ENCODE measurements at regions not wholly inside any gene's neighbourhood (a gene's known extent, or its start where the extent isn't known, plus 50 kb on each side); places are given as distances from the start of the nearest gene placed in this dataset.
"Not testable (repeated sequence)": the region's sequence is repeated elsewhere in the genome, so short reads cannot be mapped to it uniquely, and the experiment has no call there.

GRCh38 chr21:6428498-6429092 lies 4092.8 kb upstream of the TPTE start:
- H3K4me1 Mint-ChIP-seq (ENCODE audit: unreplicated experiment); H3K27me3 Mint-ChIP-seq (ENCODE audit: unreplicated experiment); H3K4me3 Mint-ChIP-seq (ENCODE audit: unreplicated experiment); H3K9me3 Mint-ChIP-seq (ENCODE audit: unreplicated experiment); DNase-seq (ENCODE audit: low spot score); H3K27ac Mint-ChIP-seq (ENCODE audit: unreplicated experiment); H3K36me3 Mint-ChIP-seq (ENCODE audit: low read depth, unreplicated experiment): not testable (repeated sequence)

- not testable (repeated sequence) for H3K4me3 Mint-ChIP-seq (ENCODE audit: unreplicated experiment); H3K27me3 Mint-ChIP-seq (ENCODE audit: unreplicated experiment); DNase-seq (ENCODE audit: low spot score); H3K4me1 Mint-ChIP-seq (ENCODE audit: unreplicated experiment); H3K9me3 Mint-ChIP-seq (ENCODE audit: unreplicated experiment); H3K36me3 Mint-ChIP-seq (ENCODE audit: low read depth, unreplicated experiment); H3K27ac Mint-ChIP-seq (ENCODE audit: unreplicated experiment)
Observed at GRCh38 chr21:6429924-6430323, 4091.5 kb upstream of the TPTE start.

DNA sequence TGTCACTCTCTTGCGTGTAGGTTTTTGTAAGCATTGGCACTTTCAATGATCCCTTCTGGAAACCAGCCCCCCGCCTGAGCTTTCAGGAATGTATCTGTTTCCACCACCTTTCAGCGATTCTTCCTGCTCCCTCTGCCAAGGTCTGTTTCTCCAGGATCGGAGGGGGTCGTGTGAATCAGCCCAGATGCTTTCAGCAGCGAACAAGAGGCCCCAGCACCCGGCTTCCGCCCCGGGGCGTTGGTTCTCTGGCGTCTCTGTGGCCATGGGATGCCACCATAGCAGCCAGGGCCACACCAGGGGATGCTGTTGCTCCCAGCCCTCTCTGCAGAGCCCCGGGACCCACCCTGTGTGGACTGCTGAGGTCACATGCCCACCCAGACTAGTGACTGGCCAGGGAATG lies 4088.2 kb upstream of the TPTE start:
- not testable (repeated sequence) for H3K27me3 Mint-ChIP-seq (ENCODE audit: unreplicated experiment); H3K36me3 Mint-ChIP-seq (ENCODE audit: low read depth, unreplicated experiment); DNase-seq (ENCODE audit: low spot score); H3K27ac Mint-ChIP-seq (ENCODE audit: unreplicated experiment); H3K4me3 Mint-ChIP-seq (ENCODE audit: unreplicated experiment); H3K4me1 Mint-ChIP-seq (ENCODE audit: unreplicated experiment); H3K9me3 Mint-ChIP-seq (ENCODE audit: unreplicated experiment)

GRCh38 chr21:6436205-6436604 lies 4085.2 kb upstream of the TPTE start:
- H3K4me1 Mint-ChIP-seq (ENCODE audit: unreplicated experiment); DNase-seq (ENCODE audit: low spot score): not testable (repeated sequence)

DNA sequence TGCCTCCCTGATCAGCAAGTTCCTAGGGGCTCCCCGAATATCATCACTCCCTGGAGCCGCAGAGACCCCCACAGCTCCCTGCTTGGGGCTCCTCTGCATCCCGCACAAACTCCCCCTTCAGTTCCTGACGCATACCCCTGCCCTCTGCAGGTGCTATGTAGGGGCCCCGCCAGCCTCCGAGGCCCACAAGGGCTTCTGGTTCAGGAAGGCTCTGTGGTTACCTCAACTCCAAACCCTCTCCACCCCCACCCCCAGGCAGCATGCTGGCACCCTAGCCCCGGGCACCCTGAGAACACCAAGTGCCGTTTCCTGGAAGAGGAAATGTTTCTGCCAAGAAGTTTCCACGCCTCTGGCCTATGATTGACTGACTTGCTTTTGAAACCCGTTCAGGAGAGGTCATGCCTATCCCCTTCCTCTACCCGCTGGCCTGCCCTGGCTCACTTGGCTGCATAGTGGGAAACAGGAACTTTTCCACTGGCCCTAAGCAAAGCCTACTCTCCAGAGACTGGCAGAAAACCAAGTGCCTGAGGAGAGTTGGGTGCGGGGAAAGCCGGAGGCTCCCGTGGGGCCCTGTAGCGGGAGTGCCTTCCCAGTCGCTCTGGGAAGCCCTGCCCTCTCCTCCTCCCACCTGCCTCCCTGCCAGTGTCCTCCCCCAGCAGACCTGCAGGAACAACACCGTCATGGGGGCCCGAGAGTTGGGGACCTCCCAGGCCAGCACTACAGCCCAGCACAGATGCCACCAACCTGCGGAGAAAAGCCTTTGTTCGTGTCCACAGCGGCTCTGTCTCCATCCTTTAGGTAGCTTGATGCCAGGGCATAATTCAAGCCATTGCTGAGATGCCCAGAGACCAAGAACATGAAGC lies 4084.2 kb upstream of the TPTE start:
- not testable (repeated sequence) for H3K27me3 Mint-ChIP-seq (ENCODE audit: unreplicated experiment); H3K4me3 Mint-ChIP-seq (ENCODE audit: unreplicated experiment); DNase-seq (ENCODE audit: low spot score); H3K36me3 Mint-ChIP-seq (ENCODE audit: low read depth, unreplicated experiment); H3K4me1 Mint-ChIP-seq (ENCODE audit: unreplicated experiment); H3K27ac Mint-ChIP-seq (ENCODE audit: unreplicated experiment); H3K9me3 Mint-ChIP-seq (ENCODE audit: unreplicated experiment)

More at GRCh38 chr21:6436205-6436604, 4085.2 kb upstream of the TPTE start:
- not testable (repeated sequence) for H3K36me3 Mint-ChIP-seq (ENCODE audit: low read depth, unreplicated experiment); H3K4me3 Mint-ChIP-seq (ENCODE audit: unreplicated experiment); H3K27ac Mint-ChIP-seq (ENCODE audit: unreplicated experiment); H3K27me3 Mint-ChIP-seq (ENCODE audit: unreplicated experiment); H3K9me3 Mint-ChIP-seq (ENCODE audit: unreplicated experiment)

DNA sequence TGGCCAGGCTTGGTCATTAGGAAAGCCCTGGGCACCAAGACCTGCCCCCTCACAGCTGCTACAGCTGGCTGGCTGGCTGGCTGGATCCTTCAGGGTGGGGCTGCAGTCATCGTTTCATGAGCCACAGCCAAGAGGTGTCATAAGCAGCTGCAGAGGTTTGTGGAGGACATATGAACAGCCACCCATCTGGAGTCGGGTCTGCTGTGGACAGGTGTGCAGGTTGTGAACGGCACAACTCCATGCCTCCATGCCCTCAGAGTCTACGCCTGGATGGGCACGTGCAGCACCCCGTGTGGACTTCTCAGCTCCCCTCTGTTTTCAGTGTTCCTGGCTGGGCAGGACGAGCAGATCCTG lies 4083.6 kb upstream of the TPTE start:
- H3K36me3 Mint-ChIP-seq (ENCODE audit: low read depth, unreplicated experiment); H3K9me3 Mint-ChIP-seq (ENCODE audit: unreplicated experiment); H3K4me1 Mint-ChIP-seq (ENCODE audit: unreplicated experiment); H3K27ac Mint-ChIP-seq (ENCODE audit: unreplicated experiment); H3K27me3 Mint-ChIP-seq (ENCODE audit: unreplicated experiment); DNase-seq (ENCODE audit: low spot score); H3K4me3 Mint-ChIP-seq (ENCODE audit: unreplicated experiment): not testable (repeated sequence)

- not testable (repeated sequence) for H3K4me3 Mint-ChIP-seq (ENCODE audit: unreplicated experiment); H3K4me1 Mint-ChIP-seq (ENCODE audit: unreplicated experiment); H3K36me3 Mint-ChIP-seq (ENCODE audit: low read depth, unreplicated experiment); H3K9me3 Mint-ChIP-seq (ENCODE audit: unreplicated experiment); DNase-seq (ENCODE audit: low spot score); H3K27ac Mint-ChIP-seq (ENCODE audit: unreplicated experiment); H3K27me3 Mint-ChIP-seq (ENCODE audit: unreplicated experiment)
Observed at GRCh38 chr21:6439058-6439457, 4082.3 kb upstream of the TPTE start.

- not testable (repeated sequence) for H3K36me3 Mint-ChIP-seq (ENCODE audit: low read depth, unreplicated experiment); H3K9me3 Mint-ChIP-seq (ENCODE audit: unreplicated experiment); DNase-seq (ENCODE audit: low spot score); H3K27ac Mint-ChIP-seq (ENCODE audit: unreplicated experiment); H3K4me3 Mint-ChIP-seq (ENCODE audit: unreplicated experiment); H3K27me3 Mint-ChIP-seq (ENCODE audit: unreplicated experiment); H3K4me1 Mint-ChIP-seq (ENCODE audit: unreplicated experiment)
Observed at GRCh38 chr21:6454648-6455340, 4066.6 kb upstream of the TPTE start.

GRCh38 chr21:6456011-6456661 lies 4065.2 kb upstream of the TPTE start:
- H3K4me1 Mint-ChIP-seq (ENCODE audit: unreplicated experiment); H3K27ac Mint-ChIP-seq (ENCODE audit: unreplicated experiment); H3K9me3 Mint-ChIP-seq (ENCODE audit: unreplicated experiment); H3K4me3 Mint-ChIP-seq (ENCODE audit: unreplicated experiment); DNase-seq (ENCODE audit: low spot score); H3K27me3 Mint-ChIP-seq (ENCODE audit: unreplicated experiment); H3K36me3 Mint-ChIP-seq (ENCODE audit: low read depth, unreplicated experiment): not testable (repeated sequence)

- not testable (repeated sequence) for H3K27me3 Mint-ChIP-seq (ENCODE audit: unreplicated experiment); H3K36me3 Mint-ChIP-seq (ENCODE audit: low read depth, unreplicated experiment); DNase-seq (ENCODE audit: low spot score); H3K4me3 Mint-ChIP-seq (ENCODE audit: unreplicated experiment); H3K4me1 Mint-ChIP-seq (ENCODE audit: unreplicated experiment); H3K27ac Mint-ChIP-seq (ENCODE audit: unreplicated experiment); H3K9me3 Mint-ChIP-seq (ENCODE audit: unreplicated experiment)
Observed at GRCh38 chr21:6459761-6460160, 4061.6 kb upstream of the TPTE start.

GRCh38 chr21:6461358-6461757 lies 4060.0 kb upstream of the TPTE start:
- not testable (repeated sequence) for H3K9me3 Mint-ChIP-seq (ENCODE audit: unreplicated experiment); H3K4me3 Mint-ChIP-seq (ENCODE audit: unreplicated experiment); DNase-seq (ENCODE audit: low spot score); H3K27ac Mint-ChIP-seq (ENCODE audit: unreplicated experiment); H3K27me3 Mint-ChIP-seq (ENCODE audit: unreplicated experiment); H3K36me3 Mint-ChIP-seq (ENCODE audit: low read depth, unreplicated experiment); H3K4me1 Mint-ChIP-seq (ENCODE audit: unreplicated experiment)

DNA sequence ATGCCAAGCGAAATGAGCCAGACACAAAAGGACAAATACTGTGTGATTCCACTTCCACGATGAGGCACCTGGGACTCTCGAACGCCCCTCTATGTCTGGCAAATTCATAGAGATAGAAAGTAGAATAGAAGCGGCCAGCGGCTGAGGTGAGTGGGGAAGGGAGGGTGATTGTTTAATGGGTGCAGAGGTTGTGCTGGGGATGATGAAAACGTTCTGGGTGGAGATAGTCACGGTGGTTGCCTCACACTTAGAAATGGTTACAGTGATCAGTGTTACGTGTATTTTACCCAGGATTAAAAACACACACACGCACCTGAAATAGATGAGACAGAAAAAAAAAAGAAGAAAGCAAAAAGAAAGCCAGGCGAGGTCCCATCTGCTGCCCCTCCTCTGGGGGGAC lies 4057.0 kb upstream of the TPTE start:
- not testable (repeated sequence) for H3K4me3 Mint-ChIP-seq (ENCODE audit: unreplicated experiment); H3K27ac Mint-ChIP-seq (ENCODE audit: unreplicated experiment); DNase-seq (ENCODE audit: low spot score); H3K27me3 Mint-ChIP-seq (ENCODE audit: unreplicated experiment); H3K9me3 Mint-ChIP-seq (ENCODE audit: unreplicated experiment); H3K4me1 Mint-ChIP-seq (ENCODE audit: unreplicated experiment); H3K36me3 Mint-ChIP-seq (ENCODE audit: low read depth, unreplicated experiment)
